Ecto neural progenitor cell (in vitro differentiated cells): ENCODE measurements at regions not wholly inside any gene's neighbourhood (a gene's known extent, or its start where the extent isn't known, plus 50 kb on each side); places are given as distances from the start of the nearest gene placed in this dataset.

Source experiments
- DNase-seq: peaks from one replicate; pipeline ENCODE4 v3.0.0-alpha.2; 2018; ENCODE audit warnings: low spot score

GRCh38 chr15:46709460-46710083, 1007.7 kb upstream of the SEMA6D start:
- DNase-seq, result no peak

GRCh38 chr15:46710401-46710960, 1006.8 kb upstream of the SEMA6D start:
- DNase-seq, result no peak

GRCh38 chr15:46713045-46713444, 1004.3 kb upstream of the SEMA6D start:
- DNase-seq, result no peak

- no peak for DNase-seq
Measured at GRCh38 chr15:46714950-46715349, 1002.4 kb upstream of the SEMA6D start.

- DNase-seq, result no peak
Measured at GRCh38 chr15:46723308-46723707, 994.0 kb upstream of the SEMA6D start.

GRCh38 chr15:46732060-46732459, 985.2 kb upstream of the SEMA6D start:
- no peak for DNase-seq

GRCh38 chr15:46735115-46735514, 982.2 kb upstream of the SEMA6D start:
- DNase-seq, result no peak

GRCh38 chr15:46751303-46751702, 966.0 kb upstream of the SEMA6D start:
- DNase-seq, result no peak

- no peak for DNase-seq
Measured at GRCh38 chr15:46753946-46754345, 963.4 kb upstream of the SEMA6D start.

- no peak for DNase-seq
Measured at GRCh38 chr15:46763091-46763490, 954.2 kb upstream of the SEMA6D start.

- no peak for DNase-seq
Measured at GRCh38 chr15:46764851-46765250, 952.5 kb upstream of the SEMA6D start.

GRCh38 chr15:46766021-46766420, 951.3 kb upstream of the SEMA6D start:
- DNase-seq, result no peak

- DNase-seq, result no peak
Measured at GRCh38 chr15:46768287-46768686, 949.0 kb upstream of the SEMA6D start.

- DNase-seq, result no peak
Measured at GRCh38 chr15:46773016-46773415, 944.3 kb upstream of the SEMA6D start.

GRCh38 chr15:46778876-46779275, 938.4 kb upstream of the SEMA6D start:
- DNase-seq, result no peak

- no peak for DNase-seq
Measured at GRCh38 chr15:46786590-46787285, 930.6 kb upstream of the SEMA6D start.

GRCh38 chr15:46795685-46796084, 921.6 kb upstream of the SEMA6D start:
- DNase-seq, result no peak

- DNase-seq, result no peak
Measured at GRCh38 chr15:46808834-46809233, 908.5 kb upstream of the SEMA6D start.

- DNase-seq, result no peak
Measured at GRCh38 chr15:46815240-46815639, 902.1 kb upstream of the SEMA6D start.

- no peak for DNase-seq
Measured at GRCh38 chr15:46815765-46816164, 901.5 kb upstream of the SEMA6D start.

- DNase-seq, result no peak
Measured at GRCh38 chr15:46848704-46849103, 868.6 kb upstream of the SEMA6D start.

- no peak for DNase-seq
Measured at GRCh38 chr15:46853600-46853999, 863.7 kb upstream of the SEMA6D start.

GRCh38 chr15:46854564-46854963, 862.7 kb upstream of the SEMA6D start:
- no peak for DNase-seq

GRCh38 chr15:46855388-46855787, 861.9 kb upstream of the SEMA6D start:
- no peak for DNase-seq
